GM18861 (cell line): ENCODE measurements at regions not wholly inside any gene's neighbourhood (a gene's known extent, or its start where the extent isn't known, plus 50 kb on each side); places are given as distances from the start of the nearest gene placed in this dataset.

Experiments
- ATAC-seq: cut with Tn5 transposase; IDR thresholded peaks from one replicate; pipeline ENCODE4 v1.9.1; 2021; ENCODE audit not compliant: unreplicated experiment

- ATAC-seq: peak; percentile 62
Observed at GRCh38 chr9:99513441-99514112, 291.5 kb downstream of the SEC61B start.

GRCh38 chr9:99515093-99515492 is 293.0 kb downstream of the SEC61B start:
- ATAC-seq: peak; percentile 60

- no peak for ATAC-seq
Observed at GRCh38 chr9:99515895-99516656, 294.0 kb downstream of the SEC61B start.

GRCh38 chr9:99516657-99517049 is 294.6 kb downstream of the SEC61B start:
- ATAC-seq: no peak

- no peak for ATAC-seq
Observed at GRCh38 chr9:99523838-99524237, 297.8 kb upstream of the NR4A3 start.

GRCh38 chr9:99531313-99531712 is 290.4 kb upstream of the NR4A3 start:
- ATAC-seq: no peak

GRCh38 chr9:99533421-99533820 is 288.3 kb upstream of the NR4A3 start:
- ATAC-seq: no peak

GRCh38 chr9:99537996-99538395 is 283.7 kb upstream of the NR4A3 start:
- no peak for ATAC-seq

- no peak for ATAC-seq
Observed at GRCh38 chr9:99544526-99544925, 277.2 kb upstream of the NR4A3 start.

GRCh38 chr9:99549441-99549840 is 272.2 kb upstream of the NR4A3 start:
- no peak for ATAC-seq

GRCh38 chr9:99555792-99556191 is 265.9 kb upstream of the NR4A3 start:
- ATAC-seq: no peak

GRCh38 chr9:99556998-99557397 is 264.7 kb upstream of the NR4A3 start:
- ATAC-seq: no peak

GRCh38 chr9:99557816-99558215 is 263.9 kb upstream of the NR4A3 start:
- ATAC-seq: no peak

GRCh38 chr9:99559776-99560175 is 261.9 kb upstream of the NR4A3 start:
- ATAC-seq: no peak

GRCh38 chr9:99560561-99560960 is 261.1 kb upstream of the NR4A3 start:
- no peak for ATAC-seq

- ATAC-seq: no peak
Observed at GRCh38 chr9:99561509-99561917, 260.2 kb upstream of the NR4A3 start.

GRCh38 chr9:99561961-99562565 is 259.6 kb upstream of the NR4A3 start:
- no peak for ATAC-seq

- ATAC-seq: no peak
Observed at GRCh38 chr9:99563364-99563763, 258.3 kb upstream of the NR4A3 start.

- ATAC-seq: no peak
Observed at GRCh38 chr9:99565203-99565602, 256.5 kb upstream of the NR4A3 start.

GRCh38 chr9:99567436-99567835 is 254.2 kb upstream of the NR4A3 start:
- ATAC-seq: no peak

- ATAC-seq: no peak
Observed at GRCh38 chr9:99569840-99570239, 251.8 kb upstream of the NR4A3 start.

GRCh38 chr9:99572567-99572966 is 249.1 kb upstream of the NR4A3 start:
- no peak for ATAC-seq
